K562 (cell line): ENCODE measurements at regions not wholly inside any gene's neighbourhood (a gene's known extent, or its start where the extent isn't known, plus 50 kb on each side); places are given as distances from the start of the nearest gene placed in this dataset.

Experiments
- ATAC-seq: fragments of 200-7000 bp; cut with Tn5 transposase; 3 replicates; pipeline ENCODE4 v1.9.1; 2020; ENCODE audit warnings: moderate library complexity
- BruUV-seq: library from RNA; stranded (reverse); fragments of 400-500 nt; replicated peaks from 2 replicates; lab custom pipeline; 2021; lab: Mats Ljungman, UMichigan
- CTCF ChIA-PET: fragments of 300-600 bp; formaldehyde crosslinking; extraction: SDS; loops from one replicate; lab custom pipeline; 2021; ENCODE audit warnings: low intra/inter-chr PET ratio; lab: Yijun Ruan, JAX
- POLR2A ChIA-PET: fragments of 300-600, 350-650 bp; sonication (Branson Sonifier 250); formaldehyde crosslinking; extraction: SDS; loops from one replicate; lab custom pipeline; 2021; ENCODE audit warnings: antibody characterized with exemption, inconsistent platforms; lab: Yijun Ruan, JAX
- DNase-seq, 4 experiments: peaks; one replicate each; pipeline versions ENCODE4 v3.0.0 to v3.0.0-alpha.2; 2011 to 2018; ENCODE audit warnings: low spot score in 3 of 4, mixed read lengths in 3 of 4; ENCODE audit errors: extremely low read depth in 1 of 4
- FAIRE-seq: peaks from 2 replicates; lab custom pipeline; 2011; peaks lifted over from hg19 to GRCh38; lab: Jason Lieb, UNC
- H2AFZ ChIP-seq: 2 replicates; pipeline ENCODE4 v1.6.0; 2011; ENCODE audit warnings: low read depth, low read length, control low read depth, inconsistent platforms
- H3K27ac ChIP-seq: fragments of 200-600 bp; 3 replicates; pipeline ENCODE4 v1.8.0; 2011; ENCODE audit warnings: low read depth, mild to moderate bottlenecking, control low read depth, inconsistent platforms, low read length, moderate library complexity, mixed read lengths; ENCODE audit errors: extremely low read depth
- H3K27me3 ChIP-seq, 2 experiments: fragments of 300-600 bp in 1 of 2; 2 replicates in 1 of 2; 3 replicates in 1 of 2; pipeline versions ENCODE4 v1.6.0 to v1.8.0; 2011; ENCODE audit warnings: inconsistent platforms in 2 of 2, low read length in 2 of 2, mild to moderate bottlenecking in 1 of 2, mixed read lengths in 1 of 2, moderate library complexity in 1 of 2; ENCODE audit not compliant: control insufficient read depth in 2 of 2, insufficient read depth in 2 of 2
- H3K36me3 ChIP-seq: fragments of 300-600 bp; 3 replicates; pipeline ENCODE4 v1.8.0; 2011; ENCODE audit warnings: mild to moderate bottlenecking, low read length, inconsistent platforms; ENCODE audit not compliant: control insufficient read depth, insufficient read depth
- H3K4me1 ChIP-seq, 2 experiments: fragments of 200-600 bp in 1 of 2; replicated peaks in 1 of 2; 2 replicates in 1 of 2; 3 replicates in 1 of 2; pipeline versions ENCODE4 v1.5.1 to v1.8.0; 2011; ENCODE audit warnings: inconsistent platforms in 2 of 2, low read length in 2 of 2, mild to moderate bottlenecking in 1 of 2, mixed read lengths in 1 of 2, moderate library complexity in 1 of 2; ENCODE audit not compliant: control insufficient read depth in 2 of 2, insufficient read depth in 2 of 2
- H3K4me2 ChIP-seq: 2 replicates; pipeline ENCODE4 v1.6.1; 2011; ENCODE audit warnings: low read length, control low read depth, inconsistent platforms, mixed read lengths; ENCODE audit not compliant: insufficient read depth
- H3K4me3 ChIP-seq: fragments of 200-600 bp; sonication (generic), shearing (Covaris generic); 2 replicates; pipeline ENCODE4 v1.5.1; 2016; ENCODE audit warnings: control low read depth, inconsistent platforms
- H3K79me2 ChIP-seq: fragments of 200-600 bp; 3 replicates; pipeline ENCODE4 v1.8.0; 2011; ENCODE audit warnings: low read length, inconsistent platforms; ENCODE audit not compliant: control insufficient read depth, insufficient read depth
- H3K9ac ChIP-seq, 2 experiments: 2 replicates each; pipeline versions ENCODE4 v1.6.0 to v1.6.1; 2011; ENCODE audit warnings: low read depth in 2 of 2, low read length in 2 of 2, control low read depth in 1 of 2, inconsistent platforms in 1 of 2, mild to moderate bottlenecking in 1 of 2, mixed read lengths in 1 of 2; ENCODE audit not compliant: insufficient read depth in 1 of 2
- H3K9me1 ChIP-seq: one replicate; pipeline ENCODE4 v1.6.0; 2011; ENCODE audit warnings: inconsistent platforms, mild to moderate bottlenecking, low read length, moderate library complexity; ENCODE audit not compliant: control insufficient read depth, insufficient read depth
- H3K9me3 ChIP-seq: replicated peaks from 2 replicates; pipeline ENCODE4 v1.5.1; 2011; ENCODE audit warnings: low read depth, low read length, inconsistent platforms; ENCODE audit not compliant: control insufficient read depth, insufficient read depth
- H4K20me1 ChIP-seq: replicated peaks from 2 replicates; pipeline ENCODE4 v1.6.1; 2011; ENCODE audit warnings: low read length, inconsistent platforms, mixed read lengths; ENCODE audit not compliant: control insufficient read depth, insufficient read depth
- CHCHD3 ChIP-seq: fragments of 250-450 bp; sonication (Bioruptor Pico); IDR thresholded peaks from 2 replicates; pipeline ENCODE4 v2.1.2; 2022; ENCODE audit warnings: mild to moderate bottlenecking
- CREB3 ChIP-seq: fragments of 450-650 bp; conservative IDR thresholded peaks from 2 replicates; pipeline ENCODE4 v1.6.1; 2016; ENCODE audit warnings: missing genetic modification characterization, low read depth, mild to moderate bottlenecking, missing compliant biosample characterization, moderate library complexity
- HLTF ChIP-seq: fragments of 450-650 bp; IDR thresholded peaks from 2 replicates; pipeline ENCODE4 v1.6.1; 2016
- TCF7L2 ChIP-seq: fragments of 150-350 bp; IDR thresholded peaks from 2 replicates; pipeline ENCODE4 v1.6.1; 2016; ENCODE audit warnings: low read depth, mild to moderate bottlenecking, low read length, moderate library complexity
- ZNF217 ChIP-seq: sonication (generic); formaldehyde crosslinking; IDR thresholded peaks from 2 replicates; pipeline ENCODE4 v1.8.0; 2022; ENCODE audit warnings: mild to moderate bottlenecking, missing genetic modification reagents
- WGBS: fragments of 100-300 bp; shearing (Covaris generic); methylation state at CpG from one replicate; pipeline ENCODE4 v1.1.6; 2016; ENCODE audit warnings: low coverage, mixed read lengths; ENCODE audit not compliant: insufficient coverage; ENCODE audit errors: missing lambda C conversion rate; 5-methylcytosine and 5-hydroxymethylcytosine counted together
- in situ Hi-C: fragments of 300-500 bp; cut with MboI; formaldehyde crosslinking; loops from 4 replicates; pipeline ENCODE4 v1.15.0; 2018; ENCODE audit warnings: inconsistent platforms, mixed read lengths
- intact Hi-C: fragments of 100-400 bp; cut with micrococcal nuclease; formaldehyde crosslinking; loops from 2 replicates; pipeline ENCODE4 v1.14.2; 2022

- 9% methylated on average over 12 of the region's 23 CpGs for WGBS
- CTCF ChIA-PET = no interaction called here
- intact Hi-C loops = no loop called here
Measured at GRCh38 chr6:168826078-168826390, 385.1 kb downstream of the SMOC2 start.

More at GRCh38 chr6:168826078-168826390, 385.1 kb downstream of the SMOC2 start:
- in situ Hi-C loops = no loop called here
- Histone ChIP-seq H3K36me3 (no peaks in the 10 kb centered on the region), H3K9me1 (no peaks in the 10 kb centered on the region), H4K20me1 (no peaks in the 10 kb centered on the region), H3K4me2 (no peak overlapping the region), H3K9ac (no peak overlapping the region), H3K9me3 (no peaks in the 10 kb centered on the region), H3K27ac (no peak overlapping the region), H3K27me3 (peaks cover 18 to 43% of the 10 kb centered on the region in 2 experiments), H3K79me2 (no peaks in the 10 kb centered on the region), H3K4me1 (0 out of 5 replicates have a peak, but pooled peaks cover 0 to 2% of the 10 kb centered on the region in 2 experiments), H2AFZ (no peak overlapping the region), H3K4me3 (no peak overlapping the region)
- TF ChIP-seq TCF7L2 (no peak), HLTF (no peak), CREB3 (tag) (no peak), CHCHD3 (CRISPR knock-in tag) (no peak), ZNF217 (CRISPR knock-in tag) (no peak)
- POLR2A ChIA-PET = no interaction called here
- DNase-seq (no peak), FAIRE-seq (no peak), ATAC-seq (no peak)
- no TSS peak for BruUV-seq
